Stimulated activated CD8-positive, alpha-beta memory T cell treated with anti-CD3 and anti-CD28 coated beads, Interleukin-15, amount 100 ng/mL, for 4 hours (primary cell): ENCODE measurements at regions not wholly inside any gene's neighbourhood (a gene's known extent, or its start where the extent isn't known, plus 50 kb on each side); places are given as distances from the start of the nearest gene placed in this dataset.

Source experiments
- DNase-seq, 2 donors: peaks; one replicate each; pipeline ENCODE4 v3.0.0-alpha.2; 2020; ENCODE audit warnings: low read depth in 2 of 2

- no peak for DNase-seq
Observed at GRCh38 chr1:222370081-222370912, 177.6 kb downstream of the HHIPL2 start.

DNA sequence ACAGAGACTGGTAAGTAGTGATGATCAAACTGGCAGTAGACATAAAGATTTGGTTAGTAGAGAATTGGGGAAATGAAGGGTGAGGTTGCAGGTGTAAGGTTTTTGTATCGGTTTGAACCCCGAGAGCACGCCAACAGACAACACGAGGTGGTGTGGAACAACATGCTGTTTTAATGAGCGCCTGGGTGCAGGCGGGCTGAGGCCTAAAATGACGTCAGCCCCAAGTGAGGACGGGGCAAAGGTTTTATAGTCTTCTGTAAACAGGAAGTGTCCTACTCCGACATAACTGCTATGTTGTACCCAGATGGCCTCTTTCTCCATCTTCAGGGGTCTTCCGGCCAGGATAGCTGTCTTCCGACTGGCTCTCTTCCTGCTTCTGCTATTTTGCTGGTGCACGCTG, 178.8 kb downstream of the HHIPL2 start:
- DNase-seq = no peak

- DNase-seq = no peak
Observed at GRCh38 chr1:222358100-222358499, 189.8 kb downstream of the HHIPL2 start.

GRCh38 chr1:222357252-222357651, 190.7 kb downstream of the HHIPL2 start:
- DNase-seq = no peak

DNA sequence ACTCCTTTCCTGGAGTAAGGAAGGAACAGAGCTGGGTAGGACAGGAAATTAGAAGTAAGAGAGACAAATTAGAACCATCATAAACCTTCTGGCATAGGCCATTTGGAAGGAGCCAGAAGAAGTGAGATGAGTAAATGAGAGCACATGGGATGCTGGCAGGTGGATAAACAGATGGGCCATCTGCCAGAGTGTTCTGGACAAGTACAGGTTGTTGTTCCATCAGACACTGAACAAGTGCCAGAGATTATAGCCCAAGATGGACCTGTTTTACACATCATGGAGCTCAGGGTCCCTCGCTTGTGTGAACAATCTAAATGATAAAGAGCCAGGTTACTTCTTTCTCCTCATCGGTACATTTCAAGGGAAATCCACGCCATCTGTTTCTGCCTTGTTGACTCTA, 200.3 kb downstream of the HHIPL2 start:
- DNase-seq = no peak

DNA sequence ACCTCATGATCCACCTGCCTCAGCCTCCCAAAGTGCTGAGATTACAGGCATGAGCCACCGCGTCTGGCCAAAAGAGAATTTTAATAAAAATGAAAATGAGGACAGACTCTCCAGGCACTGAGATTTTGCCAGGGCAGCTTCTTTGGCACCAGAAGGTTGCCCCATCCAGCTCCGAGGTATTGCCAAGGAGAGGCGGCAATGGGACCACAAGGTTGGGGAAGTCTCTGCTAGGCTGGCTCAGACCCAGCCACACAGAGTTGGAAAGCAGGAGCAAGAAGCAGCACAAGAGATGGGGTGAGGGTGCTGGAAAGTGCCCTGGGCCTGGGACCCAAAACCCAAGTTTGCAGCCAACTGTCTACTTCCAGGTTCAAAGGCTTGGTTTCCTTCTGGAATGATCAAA, 200.9 kb downstream of the HHIPL2 start:
- DNase-seq = no peak

GRCh38 chr1:222339376-222339947, 208.4 kb downstream of the HHIPL2 start:
- DNase-seq = no peak

DNA sequence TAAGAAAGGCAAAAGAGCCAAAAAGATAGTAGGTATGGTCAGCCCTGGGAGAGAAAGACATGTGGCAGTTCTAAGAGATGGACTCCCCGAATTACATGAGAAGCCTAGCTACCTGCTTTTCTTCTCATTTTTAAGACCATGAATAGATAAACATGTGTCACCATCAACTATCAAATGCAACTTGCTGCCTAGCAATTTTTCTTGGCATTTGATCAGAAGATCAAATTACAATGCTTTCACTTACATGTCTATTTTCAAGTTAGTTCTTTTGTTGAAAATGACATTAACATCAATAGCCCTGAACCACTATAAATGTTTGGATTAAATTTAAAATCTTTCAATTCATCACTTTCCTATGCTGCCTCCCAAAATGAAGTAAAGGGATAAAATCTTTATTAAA, 212.3 kb downstream of the HHIPL2 start:
- DNase-seq = no peak

DNA sequence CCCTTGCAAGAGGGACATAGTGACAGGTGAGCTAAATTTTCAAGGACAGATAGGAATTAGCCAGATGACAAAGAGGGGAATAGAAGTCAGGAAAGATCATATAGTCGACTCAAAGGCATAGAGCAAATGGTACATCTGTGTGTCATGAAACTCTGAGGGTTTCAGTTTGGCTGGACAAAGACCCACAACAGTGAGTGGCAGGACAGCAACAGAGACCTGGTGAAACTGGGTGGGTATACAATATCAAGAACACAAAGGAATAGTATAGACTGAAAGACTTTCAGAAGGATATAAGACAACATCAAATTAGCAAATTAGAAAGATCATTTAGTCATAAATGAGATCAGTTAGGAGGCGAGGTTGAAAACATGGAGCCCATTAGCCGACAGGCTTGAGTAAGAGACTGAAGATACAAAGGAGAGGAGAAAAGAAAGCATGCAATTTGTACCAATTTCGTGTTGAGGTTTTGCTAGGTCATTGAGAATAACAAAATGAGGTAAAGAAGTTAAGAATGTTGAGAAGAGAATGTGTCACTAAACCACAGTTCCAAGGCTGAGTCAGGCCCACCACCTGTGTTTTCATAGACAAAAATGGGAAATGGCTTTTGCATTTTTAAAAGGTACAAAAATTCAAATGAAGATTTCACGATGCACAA, 213.8 kb downstream of the HHIPL2 start:
- no peak for DNase-seq

DNA sequence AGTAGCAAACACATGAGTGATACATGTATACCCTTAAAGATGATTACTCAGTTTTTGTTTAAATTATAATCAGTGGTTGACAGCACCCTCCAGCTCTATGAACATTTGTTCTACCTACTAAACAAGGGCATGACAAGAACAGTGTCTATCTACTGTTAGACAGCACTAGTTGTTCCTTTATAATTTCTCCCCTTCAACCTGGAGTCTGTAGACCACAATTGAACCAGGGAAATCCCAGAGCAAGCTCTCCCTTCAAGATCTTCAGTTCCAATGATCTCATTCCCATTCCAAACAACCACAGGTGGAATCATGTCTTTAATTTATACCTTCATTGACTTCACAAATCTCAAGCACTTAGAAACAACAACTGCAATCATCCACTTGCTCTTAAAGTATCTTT, 216.1 kb downstream of the HHIPL2 start:
- no peak for DNase-seq

DNA sequence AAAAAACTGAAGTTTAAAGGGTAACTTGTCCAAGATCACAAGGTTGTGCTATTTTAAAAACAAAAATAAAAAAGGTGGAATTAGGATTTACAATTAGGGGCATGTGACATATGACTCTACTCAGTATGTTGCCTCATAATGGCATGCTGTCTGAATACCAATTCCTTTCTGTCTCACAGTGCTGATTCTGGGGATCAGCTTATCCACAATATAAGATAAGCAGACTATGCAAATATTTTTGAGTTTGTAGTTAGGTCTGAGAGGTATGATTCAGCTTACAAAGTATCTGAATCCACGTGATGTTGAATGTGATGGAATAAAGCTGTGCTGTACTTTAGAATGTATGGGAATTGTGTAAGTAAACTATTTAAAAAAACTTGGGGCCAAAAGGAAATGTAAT, 216.6 kb downstream of the HHIPL2 start:
- DNase-seq = no peak

DNA sequence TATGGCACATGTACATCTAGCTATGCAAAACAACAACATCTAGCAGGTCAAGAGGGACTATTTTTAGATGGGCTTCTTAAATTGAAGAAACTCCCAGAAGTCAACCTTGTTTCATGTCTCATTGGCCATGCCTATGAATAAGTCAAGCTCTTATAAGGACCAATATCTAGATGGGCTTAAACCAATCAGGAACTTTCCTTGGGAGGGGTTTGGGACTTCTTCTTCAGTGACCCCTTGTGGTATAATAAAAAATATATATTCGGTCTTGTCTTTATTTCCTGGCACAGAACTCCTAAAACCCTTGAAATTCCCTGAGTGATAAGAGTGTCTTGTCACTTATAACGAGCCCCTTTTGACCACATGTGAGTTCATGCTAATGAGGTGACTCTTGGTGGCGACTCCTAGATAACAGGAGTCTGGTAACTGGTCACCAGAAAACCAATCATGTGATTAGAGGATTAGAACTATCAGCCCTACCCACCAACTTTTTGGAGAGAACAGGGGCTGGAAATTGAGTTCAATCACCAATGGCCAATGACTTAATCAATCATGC, 218.3 kb downstream of the HHIPL2 start:
- DNase-seq = no peak

GRCh38 chr1:222326710-222327036, 221.2 kb downstream of the HHIPL2 start:
- no peak for DNase-seq

- DNase-seq = no peak
Observed at GRCh38 chr1:222326006-222326709, 221.7 kb downstream of the HHIPL2 start.

DNA sequence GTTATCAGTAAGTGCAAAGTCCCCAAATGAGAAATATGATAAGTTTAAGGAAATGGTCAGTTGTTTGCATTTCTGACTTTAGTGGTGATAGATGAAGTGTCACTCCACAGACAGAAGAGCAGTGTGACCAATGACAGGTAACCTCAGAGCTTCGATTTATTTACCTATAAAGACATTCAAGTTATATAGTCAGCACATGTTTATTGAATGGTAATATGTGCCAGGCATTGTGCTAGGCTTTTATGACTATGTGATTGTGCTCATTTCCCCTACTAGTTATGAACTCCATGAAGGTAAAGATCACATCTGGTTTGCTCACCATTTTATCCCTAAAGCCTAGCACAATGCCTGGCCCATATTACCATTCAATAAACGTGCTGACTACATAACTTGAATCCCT, 222.4 kb downstream of the HHIPL2 start:
- no peak for DNase-seq

GRCh38 chr1:222314839-222315238, 233.1 kb downstream of the HHIPL2 start:
- DNase-seq = no peak

- no peak for DNase-seq
Observed at GRCh38 chr1:222310836-222311235, 237.1 kb downstream of the HHIPL2 start.

GRCh38 chr1:222307621-222308020, 240.3 kb downstream of the HHIPL2 start:
- DNase-seq = no peak

DNA sequence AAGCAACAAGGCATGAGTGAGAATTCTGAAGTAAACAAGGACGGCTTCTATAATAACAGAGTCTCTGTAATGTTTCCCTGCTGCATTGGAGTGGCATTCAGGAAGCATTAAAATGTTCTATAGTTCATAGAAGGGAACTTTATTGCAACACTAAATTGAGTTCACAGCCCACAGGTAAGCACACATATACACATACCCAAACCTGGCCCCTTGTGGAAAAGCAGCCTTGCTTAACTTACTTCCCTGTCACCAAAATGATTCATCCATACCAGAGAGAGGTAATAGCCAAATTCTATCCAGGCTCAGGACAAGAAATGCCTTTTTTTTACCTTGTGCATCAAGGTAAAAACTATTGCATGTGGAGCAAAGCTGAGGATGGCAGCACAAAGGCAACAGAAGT, 241.4 kb downstream of the HHIPL2 start:
- no peak for DNase-seq

DNA sequence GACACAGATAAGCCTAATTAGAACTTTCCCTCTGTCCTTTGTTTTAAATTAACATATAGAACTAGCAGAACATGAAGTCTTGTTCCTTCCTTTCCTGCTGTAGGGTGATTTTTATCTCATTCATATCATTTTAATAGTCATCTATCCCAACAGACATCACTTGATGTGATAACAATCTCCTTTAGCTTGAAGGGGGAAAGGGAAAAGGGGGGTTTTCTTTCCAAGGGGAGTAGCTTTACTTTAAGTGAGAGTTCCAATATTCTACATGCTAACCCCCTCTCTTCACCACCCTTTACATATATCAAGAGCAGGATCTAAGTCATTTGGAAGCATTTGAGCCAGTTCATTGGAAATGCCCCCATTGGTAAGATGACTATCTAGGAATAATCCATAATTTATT, 241.9 kb downstream of the HHIPL2 start:
- DNase-seq = no peak

GRCh38 chr1:222301652-222302051, 246.3 kb downstream of the HHIPL2 start:
- DNase-seq = no peak

DNA sequence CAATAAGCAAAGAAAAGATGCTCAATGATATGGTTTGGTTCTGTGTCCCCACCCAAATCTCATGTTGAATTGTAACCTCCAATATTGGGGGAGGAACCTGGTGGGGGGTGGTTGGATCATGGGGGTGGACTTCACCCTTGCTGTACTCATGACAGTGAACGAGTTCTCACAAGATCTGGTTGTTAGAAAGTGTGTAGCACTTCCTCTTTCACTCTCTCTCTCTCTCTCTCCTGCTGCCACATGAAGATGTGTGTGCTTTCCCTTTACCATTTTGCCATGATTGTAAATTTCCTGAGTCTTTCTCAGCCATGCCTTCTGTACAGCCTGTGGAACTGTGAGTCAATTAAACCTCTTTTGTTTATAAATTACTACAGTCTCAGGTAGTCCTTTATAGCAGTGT, 248.4 kb downstream of the HHIPL2 start:
- DNase-seq = no peak
